Chondrocyte (in vitro differentiated cells): ENCODE measurements at regions not wholly inside any gene's neighbourhood (a gene's known extent, or its start where the extent isn't known, plus 50 kb on each side); places are given as distances from the start of the nearest gene placed in this dataset.

Experiments used
- DNase-seq: peaks from one replicate; pipeline ENCODE4 v3.0.0; 2021; ENCODE audit warnings: mixed read lengths, low spot score
- H3K27ac Mint-ChIP-seq: one replicate; pipeline ENCODE4 v1.8.0; 2021; ENCODE audit warnings: mild to moderate bottlenecking, moderate library complexity, mixed read lengths; ENCODE audit not compliant: unreplicated experiment
- H3K27me3 Mint-ChIP-seq: 2 replicates; pipeline ENCODE4 v1.8.0; 2021; ENCODE audit warnings: low read depth, mixed read lengths
- H3K36me3 Mint-ChIP-seq: 2 replicates; pipeline ENCODE4 v1.8.0; 2021; ENCODE audit warnings: low read depth, mixed read lengths
- H3K4me1 Mint-ChIP-seq: 2 replicates; pipeline ENCODE4 v1.8.0; 2021; ENCODE audit warnings: low read depth, mild to moderate bottlenecking, mixed read lengths
- H3K4me3 Mint-ChIP-seq: one replicate; pipeline ENCODE4 v1.8.0; 2021; ENCODE audit warnings: mild to moderate bottlenecking, moderate library complexity, mixed read lengths; ENCODE audit not compliant: unreplicated experiment
- H3K9me3 Mint-ChIP-seq: 2 replicates; pipeline ENCODE4 v1.8.0; 2021; ENCODE audit warnings: low read depth, mixed read lengths
- TF ChIP-seq, protein P1 (sequence below): fragments of 200-600 bp; sonication (generic); IDR thresholded peaks from 2 replicates; pipeline ENCODE4 v1.5.0; 2021; ENCODE audit warnings: antibody characterized with exemption, mild to moderate bottlenecking, moderate library complexity

DNA sequence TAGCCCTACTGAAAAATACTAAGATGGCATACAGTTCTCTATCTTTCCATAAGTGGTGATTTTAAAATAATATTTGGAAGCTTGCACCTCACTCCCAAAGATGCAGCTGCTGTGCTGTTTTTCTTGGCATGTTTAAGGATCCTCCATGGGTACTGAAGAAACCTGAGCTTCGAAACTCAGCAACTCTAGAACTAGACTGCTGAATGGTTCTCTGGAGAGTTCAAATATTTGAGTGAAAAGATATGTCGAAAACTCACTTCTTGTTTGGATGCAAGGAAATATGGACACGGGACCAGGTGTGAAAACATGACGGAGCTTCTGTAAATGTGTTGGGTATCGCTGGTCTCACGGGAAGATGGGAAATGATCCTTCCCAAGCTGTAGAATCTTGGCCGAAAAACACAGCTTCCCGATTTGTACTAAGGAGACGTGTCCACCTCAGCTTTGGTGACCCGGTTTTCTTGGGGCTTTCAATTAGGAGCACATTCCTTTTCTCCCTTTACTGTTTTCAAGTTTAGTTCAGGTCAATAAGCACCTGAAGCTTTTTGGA, 543.8 kb upstream of the NRP1 start:
- no peak for DNase-seq
- no peaks in the 10 kb centered on the region for H3K27me3 Mint-ChIP-seq
- TF ChIP-seq, protein P1, sequence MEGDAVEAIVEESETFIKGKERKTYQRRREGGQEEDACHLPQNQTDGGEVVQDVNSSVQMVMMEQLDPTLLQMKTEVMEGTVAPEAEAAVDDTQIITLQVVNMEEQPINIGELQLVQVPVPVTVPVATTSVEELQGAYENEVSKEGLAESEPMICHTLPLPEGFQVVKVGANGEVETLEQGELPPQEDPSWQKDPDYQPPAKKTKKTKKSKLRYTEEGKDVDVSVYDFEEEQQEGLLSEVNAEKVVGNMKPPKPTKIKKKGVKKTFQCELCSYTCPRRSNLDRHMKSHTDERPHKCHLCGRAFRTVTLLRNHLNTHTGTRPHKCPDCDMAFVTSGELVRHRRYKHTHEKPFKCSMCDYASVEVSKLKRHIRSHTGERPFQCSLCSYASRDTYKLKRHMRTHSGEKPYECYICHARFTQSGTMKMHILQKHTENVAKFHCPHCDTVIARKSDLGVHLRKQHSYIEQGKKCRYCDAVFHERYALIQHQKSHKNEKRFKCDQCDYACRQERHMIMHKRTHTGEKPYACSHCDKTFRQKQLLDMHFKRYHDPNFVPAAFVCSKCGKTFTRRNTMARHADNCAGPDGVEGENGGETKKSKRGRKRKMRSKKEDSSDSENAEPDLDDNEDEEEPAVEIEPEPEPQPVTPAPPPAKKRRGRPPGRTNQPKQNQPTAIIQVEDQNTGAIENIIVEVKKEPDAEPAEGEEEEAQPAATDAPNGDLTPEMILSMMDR: no peak
- H3K9me3 Mint-ChIP-seq: peaks cover 5% of the 10 kb centered on the region
- H3K4me3 Mint-ChIP-seq: no peak overlapping the region
- peaks cover 34% of the 10 kb centered on the region for H3K4me1 Mint-ChIP-seq
- no peak overlapping the region for H3K27ac Mint-ChIP-seq
- H3K36me3 Mint-ChIP-seq: no peaks in the 10 kb centered on the region

DNA sequence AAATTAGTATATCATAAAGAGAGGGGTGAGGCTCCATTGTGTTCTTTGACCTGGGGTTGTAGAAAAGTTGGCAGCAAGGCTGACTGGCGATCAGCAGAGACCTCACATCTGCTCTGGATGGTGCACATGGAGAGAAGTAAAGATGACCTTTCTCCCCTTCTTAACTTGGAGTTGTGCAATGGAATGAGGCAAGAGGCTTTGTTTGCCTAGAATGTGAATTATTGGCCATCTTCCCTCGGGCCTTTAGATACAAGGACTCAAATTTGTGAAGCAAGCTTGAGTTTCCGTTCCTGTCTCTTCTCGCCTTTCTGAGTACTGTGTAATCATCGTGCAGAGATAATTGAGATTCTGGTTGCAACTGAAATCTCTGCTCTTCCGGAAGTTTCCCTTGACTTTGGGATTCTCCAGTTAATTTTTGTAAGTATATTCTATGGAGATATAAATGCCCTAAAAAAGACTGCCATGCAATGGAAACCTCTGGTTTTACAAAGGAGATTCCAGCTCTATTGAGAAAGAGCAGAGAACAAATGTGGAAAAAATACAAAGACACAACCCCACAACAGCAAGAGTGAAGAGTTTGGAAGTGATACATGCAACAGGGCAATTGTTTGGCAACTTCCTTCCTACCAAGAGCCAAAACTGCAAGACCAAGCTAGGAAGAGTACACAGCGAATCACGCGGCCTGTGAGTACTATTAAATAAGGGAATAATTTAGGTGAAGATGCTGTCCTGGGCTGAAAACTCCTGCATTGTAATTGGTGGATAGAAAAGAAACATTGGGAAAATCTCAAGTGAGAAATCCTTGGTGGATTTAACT, 542.3 kb upstream of the NRP1 start:
- Mint-ChIP-seq H3K4me1 (peaks cover 34% of the 10 kb centered on the region), H3K27me3 (no peaks in the 10 kb centered on the region), H3K4me3 (no peak overlapping the region), H3K9me3 (peaks cover 5% of the 10 kb centered on the region), H3K27ac (peak overlapping the region; percentile 59), H3K36me3 (no peaks in the 10 kb centered on the region)
- no peak for DNase-seq
- TF ChIP-seq, protein P1: no peak

DNA sequence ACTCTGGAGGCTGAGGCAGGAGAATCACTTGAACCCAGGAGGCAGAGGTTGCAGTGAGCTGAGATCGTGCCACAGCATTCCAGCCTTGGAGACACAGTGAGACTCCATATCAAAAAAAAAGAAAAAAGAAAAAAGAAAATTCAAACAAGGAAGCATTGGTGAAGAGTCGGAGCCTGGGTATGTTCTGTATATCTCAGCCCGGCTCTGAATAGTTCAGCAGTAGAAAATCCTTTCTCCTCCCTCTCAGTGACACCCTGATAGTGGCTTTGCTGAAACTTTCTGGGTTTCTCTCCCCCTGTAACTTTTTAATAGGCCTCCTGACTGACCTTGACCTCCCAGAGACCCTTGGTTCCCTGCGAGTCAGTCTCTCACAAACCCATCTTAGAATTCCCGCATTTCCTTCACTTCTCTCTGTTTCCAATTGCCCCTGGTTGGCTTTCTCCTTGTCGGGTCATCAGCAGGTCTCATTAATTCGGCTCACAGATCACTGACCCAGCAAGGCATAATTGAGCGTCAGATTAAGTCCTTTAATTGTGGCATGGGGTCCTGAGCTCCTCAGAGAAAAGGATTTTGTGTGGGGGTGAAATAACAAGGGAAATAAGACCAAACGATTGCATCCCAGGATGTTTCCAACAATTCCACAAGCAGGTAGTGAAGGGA, 541.6 kb upstream of the NRP1 start:
- Mint-ChIP-seq H3K27me3 (no peaks in the 10 kb centered on the region), H3K4me3 (no peak overlapping the region), H3K27ac (no peak overlapping the region), H3K36me3 (no peaks in the 10 kb centered on the region), H3K4me1 (peaks cover 34% of the 10 kb centered on the region), H3K9me3 (peaks cover 3% of the 10 kb centered on the region)
- TF ChIP-seq, protein P1: no peak
- no peak for DNase-seq

DNA sequence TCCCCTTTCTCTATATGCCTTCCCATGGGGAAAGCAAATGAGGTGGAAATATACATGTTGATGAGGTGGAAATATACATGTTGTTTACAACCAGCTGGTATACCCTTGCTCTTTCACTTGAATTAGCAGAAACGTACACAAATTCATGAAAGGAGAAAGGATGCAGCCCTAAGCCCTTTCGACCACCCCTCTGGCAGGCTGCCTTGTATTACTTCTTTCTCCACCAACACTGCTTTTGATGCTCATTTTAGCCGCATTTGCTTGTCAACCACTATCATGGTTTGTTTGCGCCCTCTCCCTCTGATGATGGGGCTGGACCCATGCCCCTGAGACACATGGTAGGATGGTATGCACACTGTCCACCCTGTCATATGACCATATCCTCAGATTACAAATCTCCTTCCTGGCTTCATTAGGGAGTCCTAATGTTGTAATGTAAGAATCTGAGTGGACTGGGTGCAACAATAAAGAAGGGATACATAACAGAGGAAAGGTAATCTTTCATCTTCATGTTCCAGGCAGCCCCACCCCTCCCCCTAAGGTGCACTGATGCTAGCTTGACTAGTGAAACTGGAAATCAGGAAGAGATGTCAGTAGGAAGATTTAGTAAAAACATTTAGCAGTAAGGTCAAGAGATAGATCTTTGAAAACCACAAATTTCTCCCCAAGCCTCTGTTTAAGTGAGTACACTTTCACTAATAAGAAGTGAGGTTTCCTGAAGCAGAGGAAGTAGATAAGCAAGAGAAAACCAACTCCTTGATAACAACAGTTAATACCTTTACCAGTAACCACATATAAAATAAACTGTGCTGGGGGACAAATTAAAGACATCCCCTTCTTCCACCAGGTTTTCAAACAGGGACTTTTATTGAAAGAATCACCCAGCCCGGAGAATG, 536.8 kb upstream of the NRP1 start:
- H3K4me3 Mint-ChIP-seq: no peak overlapping the region
- TF ChIP-seq, protein P1: no peak
- peaks cover 4% of the 10 kb centered on the region for H3K27me3 Mint-ChIP-seq
- H3K27ac Mint-ChIP-seq: no peak overlapping the region
- DNase-seq: no peak
- no peaks in the 10 kb centered on the region for H3K36me3 Mint-ChIP-seq
- H3K4me1 Mint-ChIP-seq: peaks cover 12% of the 10 kb centered on the region
- H3K9me3 Mint-ChIP-seq: no peaks in the 10 kb centered on the region

DNA sequence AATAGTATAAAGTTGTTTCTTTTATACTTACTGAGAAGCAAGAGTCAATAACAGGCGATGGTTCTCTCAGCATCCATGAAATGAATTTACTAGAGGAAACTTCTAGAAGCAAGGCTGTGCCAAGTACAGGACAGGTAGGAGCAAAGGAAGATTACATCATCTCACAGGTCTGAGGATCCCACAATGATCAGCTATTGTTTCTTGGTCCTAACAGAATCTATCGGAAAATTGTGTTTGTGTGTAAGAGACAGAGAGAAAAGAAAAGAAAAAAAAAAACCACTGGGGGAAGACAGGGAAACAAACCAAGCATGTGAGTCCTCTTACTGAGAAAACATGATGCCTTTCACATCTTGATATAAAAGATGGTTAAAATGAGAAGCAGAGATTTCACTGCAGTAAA, 535.0 kb upstream of the NRP1 start:
- DNase-seq: no peak
- Mint-ChIP-seq H3K36me3 (no peaks in the 10 kb centered on the region), H3K9me3 (no peaks in the 10 kb centered on the region), H3K4me1 (peaks cover 16% of the 10 kb centered on the region), H3K27ac (no peak overlapping the region), H3K27me3 (peaks cover 4% of the 10 kb centered on the region), H3K4me3 (no peak overlapping the region)
- TF ChIP-seq, protein P1: no peak
